ENCODE measurements at regions not wholly inside any gene's neighbourhood (a gene's known extent, or its start where the extent isn't known, plus 50 kb on each side); places are given as distances from the start of the nearest gene placed in this dataset.
"Not testable (repeated sequence)": the region's sequence is repeated elsewhere in the genome, so short reads cannot be mapped to it uniquely, and the experiment has no call there.

- H3K36me3 ChIP-seq (ENCODE audit: insufficient read depth, low read depth, low read length) = no peaks in the 10 kb centered on the region
- H3K27ac ChIP-seq (ENCODE audit: low read length) = no peak overlapping the region
- H3K9me3 ChIP-seq (ENCODE audit: insufficient read depth, low read depth, low read length) = no peaks in the 10 kb centered on the region
- no peak overlapping the region for H3K4me3 ChIP-seq (ENCODE audit: low read length)
- H3K9ac ChIP-seq (ENCODE audit: low read depth, low read length) = no peak overlapping the region
- H3K4me1 ChIP-seq (ENCODE audit: insufficient read depth, low read length) = no peaks in the 10 kb centered on the region
- H3K27me3 ChIP-seq (ENCODE audit: insufficient read depth, low read length) = no peaks in the 10 kb centered on the region
These were observed 54.8 kb downstream of the OTUD1 start for GRCh38 chr10:23493711-23494110.

- Histone ChIP-seq H3K9ac (ENCODE audit: low read depth, low read length) (no peak overlapping the region), H3K27ac (ENCODE audit: low read length) (no peak overlapping the region), H3K4me1 (ENCODE audit: insufficient read depth, low read length) (no peaks in the 10 kb centered on the region), H3K9me3 (ENCODE audit: insufficient read depth, low read depth, low read length) (no peaks in the 10 kb centered on the region), H3K4me3 (ENCODE audit: low read length) (no peak overlapping the region), H3K36me3 (ENCODE audit: insufficient read depth, low read depth, low read length) (no peaks in the 10 kb centered on the region), H3K27me3 (ENCODE audit: insufficient read depth, low read length) (no peaks in the 10 kb centered on the region)
These were observed 57.9 kb downstream of the OTUD1 start for GRCh38 chr10:23496727-23497126.

- Histone ChIP-seq H3K27ac (ENCODE audit: low read length) (no peak overlapping the region), H3K27me3 (ENCODE audit: insufficient read depth, low read length) (no peaks in the 10 kb centered on the region), H3K9ac (ENCODE audit: low read depth, low read length) (no peak overlapping the region), H3K4me3 (ENCODE audit: low read length) (no peak overlapping the region), H3K36me3 (ENCODE audit: insufficient read depth, low read depth, low read length) (no peaks in the 10 kb centered on the region), H3K9me3 (ENCODE audit: insufficient read depth, low read depth, low read length) (no peaks in the 10 kb centered on the region), H3K4me1 (ENCODE audit: insufficient read depth, low read length) (no peaks in the 10 kb centered on the region)
These were observed 60.7 kb downstream of the OTUD1 start for GRCh38 chr10:23499372-23500132.

- H3K9me3 ChIP-seq (ENCODE audit: insufficient read depth, low read depth, low read length) = no peaks in the 10 kb centered on the region; the same call in 1 of the 2 replicates
- no peak overlapping the region for H3K27ac ChIP-seq (ENCODE audit: low read length)
- no peak overlapping the region for H3K9ac ChIP-seq (ENCODE audit: low read depth, low read length)
- no peaks in the 10 kb centered on the region for H3K36me3 ChIP-seq (ENCODE audit: insufficient read depth, low read depth, low read length)
- H3K4me1 ChIP-seq (ENCODE audit: insufficient read depth, low read length) = no peaks in the 10 kb centered on the region
- H3K4me3 ChIP-seq (ENCODE audit: low read length) = no peak overlapping the region
- H3K27me3 ChIP-seq (ENCODE audit: insufficient read depth, low read length) = no peaks in the 10 kb centered on the region
These were observed 67.1 kb downstream of the OTUD1 start for GRCh38 chr10:23505797-23506465.

- Histone ChIP-seq H3K9me3 (ENCODE audit: insufficient read depth, low read depth, low read length) (peaks cover 17% of the 10 kb centered on the region; the same call in 1 of the 2 replicates), H3K27ac (ENCODE audit: low read length) (no peak overlapping the region), H3K9ac (ENCODE audit: low read depth, low read length) (no peak overlapping the region), H3K36me3 (ENCODE audit: insufficient read depth, low read depth, low read length) (no peaks in the 10 kb centered on the region), H3K4me1 (ENCODE audit: insufficient read depth, low read length) (no peaks in the 10 kb centered on the region), H3K27me3 (ENCODE audit: insufficient read depth, low read length) (no peaks in the 10 kb centered on the region), H3K4me3 (ENCODE audit: low read length) (no peak overlapping the region)
These were observed 73.6 kb downstream of the OTUD1 start for GRCh38 chr10:23512355-23513058.

- H3K9ac ChIP-seq (ENCODE audit: low read depth, low read length); H3K27me3 ChIP-seq (ENCODE audit: insufficient read depth, low read length); H3K36me3 ChIP-seq (ENCODE audit: insufficient read depth, low read depth, low read length); H3K4me1 ChIP-seq (ENCODE audit: insufficient read depth, low read length); H3K27ac ChIP-seq (ENCODE audit: low read length); H3K4me3 ChIP-seq (ENCODE audit: low read length): not testable (repeated sequence)
- H3K9me3 ChIP-seq (ENCODE audit: insufficient read depth, low read depth, low read length) = peaks cover 17% of the 10 kb centered on the region; the same call in 1 of the 2 replicates
These were observed 74.7 kb downstream of the OTUD1 start for GRCh38 chr10:23513621-23514020.

GRCh38 chr10:23514321-23514720, 75.4 kb downstream of the OTUD1 start:
- no peak overlapping the region for H3K27ac ChIP-seq (ENCODE audit: low read length)
- H3K9ac ChIP-seq (ENCODE audit: low read depth, low read length) = no peak overlapping the region
- no peak overlapping the region for H3K4me3 ChIP-seq (ENCODE audit: low read length)
- H3K4me1 ChIP-seq (ENCODE audit: insufficient read depth, low read length) = no peaks in the 10 kb centered on the region
- H3K36me3 ChIP-seq (ENCODE audit: insufficient read depth, low read depth, low read length) = no peaks in the 10 kb centered on the region
- H3K9me3 ChIP-seq (ENCODE audit: insufficient read depth, low read depth, low read length) = peaks cover 17% of the 10 kb centered on the region; the same call in 1 of the 2 replicates
- H3K27me3 ChIP-seq (ENCODE audit: insufficient read depth, low read length) = no peaks in the 10 kb centered on the region

- H3K4me3 ChIP-seq (ENCODE audit: low read length) = no peak overlapping the region
- H3K27ac ChIP-seq (ENCODE audit: low read length) = no peak overlapping the region
- H3K27me3 ChIP-seq (ENCODE audit: insufficient read depth, low read length) = no peaks in the 10 kb centered on the region
- H3K9ac ChIP-seq (ENCODE audit: low read depth, low read length) = no peak overlapping the region
- peaks cover 16% of the 10 kb centered on the region; the same call in 1 of the 2 replicates for H3K9me3 ChIP-seq (ENCODE audit: insufficient read depth, low read depth, low read length)
- no peaks in the 10 kb centered on the region for H3K36me3 ChIP-seq (ENCODE audit: insufficient read depth, low read depth, low read length)
- H3K4me1 ChIP-seq (ENCODE audit: insufficient read depth, low read length) = no peaks in the 10 kb centered on the region
These were observed 77.7 kb downstream of the OTUD1 start for GRCh38 chr10:23516530-23516929.

- Histone ChIP-seq H3K4me3 (ENCODE audit: low read length) (no peak overlapping the region), H3K36me3 (ENCODE audit: insufficient read depth, low read depth, low read length) (no peaks in the 10 kb centered on the region), H3K27me3 (ENCODE audit: insufficient read depth, low read length) (no peaks in the 10 kb centered on the region), H3K9ac (ENCODE audit: low read depth, low read length) (no peak overlapping the region), H3K9me3 (ENCODE audit: insufficient read depth, low read depth, low read length) (peaks cover 10% of the 10 kb centered on the region; the same call in 1 of the 2 replicates), H3K27ac (ENCODE audit: low read length) (no peak overlapping the region), H3K4me1 (ENCODE audit: insufficient read depth, low read length) (no peaks in the 10 kb centered on the region)
These were observed 78.3 kb downstream of the OTUD1 start for GRCh38 chr10:23517155-23517554.

GRCh38 chr10:23521735-23522134, 82.9 kb downstream of the OTUD1 start:
- H3K9ac ChIP-seq (ENCODE audit: low read depth, low read length) = no peak overlapping the region
- H3K9me3 ChIP-seq (ENCODE audit: insufficient read depth, low read depth, low read length) = no peaks in the 10 kb centered on the region
- H3K4me3 ChIP-seq (ENCODE audit: low read length) = no peak overlapping the region
- H3K27me3 ChIP-seq (ENCODE audit: insufficient read depth, low read length) = no peaks in the 10 kb centered on the region
- no peak overlapping the region for H3K27ac ChIP-seq (ENCODE audit: low read length)
- H3K36me3 ChIP-seq (ENCODE audit: insufficient read depth, low read depth, low read length) = no peaks in the 10 kb centered on the region
- no peaks in the 10 kb centered on the region for H3K4me1 ChIP-seq (ENCODE audit: insufficient read depth, low read length)

- Histone ChIP-seq H3K4me1 (ENCODE audit: insufficient read depth, low read length) (no peaks in the 10 kb centered on the region), H3K9me3 (ENCODE audit: insufficient read depth, low read depth, low read length) (no peaks in the 10 kb centered on the region), H3K4me3 (ENCODE audit: low read length) (no peak overlapping the region), H3K27me3 (ENCODE audit: insufficient read depth, low read length) (no peaks in the 10 kb centered on the region), H3K9ac (ENCODE audit: low read depth, low read length) (no peak overlapping the region), H3K27ac (ENCODE audit: low read length) (no peak overlapping the region), H3K36me3 (ENCODE audit: insufficient read depth, low read depth, low read length) (no peaks in the 10 kb centered on the region)
These were observed 83.5 kb downstream of the OTUD1 start for GRCh38 chr10:23522345-23522744.

Measured in iPS-20b (cell line).